CD14-positive monocyte (primary cell): ENCODE measurements at regions not wholly inside any gene's neighbourhood (a gene's known extent, or its start where the extent isn't known, plus 50 kb on each side); places are given as distances from the start of the nearest gene placed in this dataset.

Experiments
- DNase-seq, 3 donors: peaks; one replicate each; pipeline ENCODE4 v3.0.0-alpha.2; 2011 to 2022
- H2AFZ ChIP-seq: 2 replicates; pipeline ENCODE4 v1.6.0; 2012; ENCODE audit warnings: mild to moderate bottlenecking, low read depth, low read length, inconsistent platforms; ENCODE audit not compliant: insufficient read depth, poor library complexity, severe bottlenecking
- H3K27ac ChIP-seq, 2 donors: 1 replicate in 1 of 2; 2 replicates in 1 of 2; pipeline ENCODE4 v1.5.1; 2012 to 2013; ENCODE audit warnings: low read length in 2 of 2, control low read depth in 1 of 2, inconsistent platforms in 1 of 2, low read depth in 1 of 2, mild to moderate bottlenecking in 1 of 2
- H3K27me3 ChIP-seq, 2 donors: one replicate each; pipeline versions ENCODE4 v1.6.0 to v1.6.1; 2011 to 2013; ENCODE audit warnings: low read length in 2 of 2; ENCODE audit not compliant: control insufficient read depth in 2 of 2, insufficient read depth in 2 of 2
- H3K36me3 ChIP-seq, 2 donors: replicated peaks in 1 of 2; 1 replicate in 1 of 2; 2 replicates in 1 of 2; pipeline versions ENCODE4 v1.5.1 to v1.6.1; 2012 to 2013; ENCODE audit warnings: low read length in 2 of 2, control low read depth in 1 of 2, inconsistent platforms in 1 of 2, mild to moderate bottlenecking in 1 of 2; ENCODE audit not compliant: insufficient read depth in 2 of 2, control insufficient read depth in 1 of 2
- H3K4me1 ChIP-seq, 2 donors: 1 replicate in 1 of 2; 2 replicates in 1 of 2; pipeline versions ENCODE4 v1.5.1 to v1.6.1; 2012 to 2013; ENCODE audit warnings: low read length in 2 of 2, control low read depth in 1 of 2, inconsistent platforms in 1 of 2, mild to moderate bottlenecking in 1 of 2, moderate library complexity in 1 of 2; ENCODE audit not compliant: insufficient read depth in 2 of 2, control insufficient read depth in 1 of 2
- H3K4me2 ChIP-seq: replicated peaks from 2 replicates; pipeline ENCODE3; 2012; ENCODE audit warnings: low read length, moderate library complexity, mild to moderate bottlenecking; ENCODE audit not compliant: poor library complexity, severe bottlenecking; ENCODE audit errors: extremely low read depth
- H3K4me3 ChIP-seq, 3 experiments: fragments of 200-600 bp in 1 of 3; sonication (generic) in 1 of 3; replicated peaks in 1 of 3; 1 replicate in 2 of 3; 2 replicates in 1 of 3; pipeline ENCODE4 v1.5.1; 2011 to 2013; ENCODE audit warnings: low read length in 3 of 3, mild to moderate bottlenecking in 3 of 3, control low read depth in 2 of 3, low read depth in 2 of 3, inconsistent platforms in 1 of 3, moderate library complexity in 1 of 3
- H3K79me2 ChIP-seq: 2 replicates; pipeline ENCODE4 v1.6.0; 2012; ENCODE audit warnings: mild to moderate bottlenecking, control low read depth, inconsistent platforms, low read length, moderate library complexity; ENCODE audit not compliant: insufficient read depth
- H3K9ac ChIP-seq: 2 replicates; pipeline ENCODE4 v1.6.0; 2017; ENCODE audit warnings: low read length, mild to moderate bottlenecking; ENCODE audit not compliant: insufficient read depth, poor library complexity, severe bottlenecking
- H3K9me3 ChIP-seq, 2 donors: replicated peaks in 1 of 2; 1 replicate in 1 of 2; 2 replicates in 1 of 2; pipeline versions ENCODE4 v1.5.1 to v1.6.1; 2012 to 2013; ENCODE audit warnings: low read length in 2 of 2, control low read depth in 1 of 2; ENCODE audit not compliant: control insufficient read depth in 1 of 2, insufficient read depth in 1 of 2
- H4K20me1 ChIP-seq: 2 replicates; pipeline ENCODE4 v1.6.0; 2012; ENCODE audit warnings: mild to moderate bottlenecking, low read length, control low read depth, moderate library complexity; ENCODE audit not compliant: insufficient read depth
- H3K27ac Mint-ChIP-seq, 7 donors: one replicate each; pipeline ENCODE4 v1.8.0; 2020; ENCODE audit warnings: mild to moderate bottlenecking in 7 of 7, mixed read lengths in 7 of 7, moderate library complexity in 6 of 7, inconsistent platforms in 2 of 7
- H3K27me3 Mint-ChIP-seq, 3 donors: one replicate each; pipeline ENCODE4 v1.8.0; 2021 to 2022; ENCODE audit warnings: low read depth in 3 of 3, mild to moderate bottlenecking in 3 of 3, mixed read lengths in 3 of 3, moderate library complexity in 3 of 3, inconsistent platforms in 1 of 3
- H3K36me3 Mint-ChIP-seq, 2 donors: one replicate each; pipeline ENCODE4 v1.8.0; 2020; ENCODE audit warnings: mixed read lengths in 2 of 2, inconsistent platforms in 1 of 2, mild to moderate bottlenecking in 1 of 2
- H3K4me1 Mint-ChIP-seq: one replicate; pipeline ENCODE4 v1.8.0; 2020; ENCODE audit warnings: mild to moderate bottlenecking, mixed read lengths
- H3K4me3 Mint-ChIP-seq, 2 donors: one replicate each; pipeline ENCODE4 v1.8.0; 2020; ENCODE audit warnings: mild to moderate bottlenecking in 2 of 2, mixed read lengths in 2 of 2, moderate library complexity in 1 of 2
- H3K9me3 Mint-ChIP-seq, 7 donors: one replicate each; pipeline ENCODE4 v1.8.0; 2020 to 2022; ENCODE audit warnings: mixed read lengths in 7 of 7, mild to moderate bottlenecking in 6 of 7, moderate library complexity in 6 of 7, inconsistent platforms in 2 of 7
- WGBS: methylation state at CpG from one replicate; pipeline ENCODE4 v1.1.5; 2013; ENCODE audit warnings: missing lambda C conversion rate; ENCODE audit not compliant: insufficient coverage; 5-methylcytosine and 5-hydroxymethylcytosine counted together
- intact Hi-C, 2 donors: fragments of 100-400 bp; cut with micrococcal nuclease; formaldehyde crosslinking; loops; one replicate each; pipeline versions ENCODE4 v1.15.0 to v1.15.1; 2023
- TF ChIP-seq, protein P1 (sequence below): fragments of 200-600 bp; IDR thresholded peaks from one replicate; pipeline ENCODE4 v1.8.0; 2022; ENCODE audit warnings: antibody characterized with exemption, mild to moderate bottlenecking

DNA sequence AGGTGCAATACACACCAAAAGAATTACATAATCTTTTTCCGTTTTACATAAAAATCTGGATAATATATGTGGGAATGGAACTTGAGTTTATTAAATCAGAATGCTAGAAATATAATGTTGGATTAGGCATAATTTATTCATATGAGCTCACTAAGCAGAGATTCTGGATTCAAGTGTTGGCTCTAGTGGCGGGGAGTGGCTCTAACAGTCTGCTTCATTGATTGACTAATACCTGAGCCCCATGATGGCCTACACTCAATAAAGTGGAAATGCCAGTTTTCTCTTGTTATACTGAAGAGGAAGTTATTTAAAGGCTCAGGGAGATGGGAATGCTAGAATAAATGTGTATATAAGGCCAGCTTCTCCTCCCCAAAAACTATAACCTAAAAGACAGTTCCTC is 285.5 kb upstream of the MOCS1 start:
- H3K9me3 ChIP-seq, result no peaks in the 10 kb centered on the region
- 100% methylated on average over 1 of the region's 2 CpGs for WGBS

DNA sequence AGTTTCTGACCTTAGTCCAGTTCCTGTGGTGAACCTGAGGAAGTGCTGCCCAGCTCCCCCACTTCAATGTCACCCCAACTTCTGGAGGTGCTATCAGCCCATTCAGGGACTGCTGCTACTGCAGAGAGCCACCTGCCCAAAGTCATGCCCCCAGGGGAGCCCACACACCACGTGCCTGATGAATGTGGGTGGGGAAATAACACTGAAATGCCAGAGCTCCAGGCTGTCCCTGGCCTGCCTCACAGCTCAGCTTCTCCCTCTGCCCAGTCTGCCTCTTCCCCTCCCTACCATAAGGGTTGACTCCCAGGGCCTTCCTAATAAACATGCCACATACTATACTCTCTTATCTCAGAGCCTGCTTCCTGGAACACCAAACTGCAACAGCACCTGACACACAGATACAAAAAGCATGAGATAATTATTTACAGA is 276.4 kb upstream of the MOCS1 start:
- no peak overlapping the region for H3K4me2 ChIP-seq
- Mint-ChIP-seq H3K27me3 (peaks cover 0 to 3% (median 3%) of the 10 kb centered on the region in 3 donors), H3K4me1 (no peaks in the 10 kb centered on the region), H3K4me3 (no peak overlapping the region), H3K9me3 (peaks cover 3 to 12% (median 5%) of the 10 kb centered on the region in 7 donors), H3K36me3 (no peaks in the 10 kb centered on the region), H3K27ac (no peak overlapping the region)
- WGBS, result 29% methylated on average over 1 of the region's 1 CpG
- H3K79me2 ChIP-seq, result no peaks in the 10 kb centered on the region
- intact Hi-C loops, result no loop called here
- no peak overlapping the region for H3K4me3 ChIP-seq
- H3K4me1 ChIP-seq, result no peaks in the 10 kb centered on the region
- H3K9ac ChIP-seq, result no peak overlapping the region
- no peaks in the 10 kb centered on the region for H3K27me3 ChIP-seq
- no peak for DNase-seq
- TF ChIP-seq, protein P1, sequence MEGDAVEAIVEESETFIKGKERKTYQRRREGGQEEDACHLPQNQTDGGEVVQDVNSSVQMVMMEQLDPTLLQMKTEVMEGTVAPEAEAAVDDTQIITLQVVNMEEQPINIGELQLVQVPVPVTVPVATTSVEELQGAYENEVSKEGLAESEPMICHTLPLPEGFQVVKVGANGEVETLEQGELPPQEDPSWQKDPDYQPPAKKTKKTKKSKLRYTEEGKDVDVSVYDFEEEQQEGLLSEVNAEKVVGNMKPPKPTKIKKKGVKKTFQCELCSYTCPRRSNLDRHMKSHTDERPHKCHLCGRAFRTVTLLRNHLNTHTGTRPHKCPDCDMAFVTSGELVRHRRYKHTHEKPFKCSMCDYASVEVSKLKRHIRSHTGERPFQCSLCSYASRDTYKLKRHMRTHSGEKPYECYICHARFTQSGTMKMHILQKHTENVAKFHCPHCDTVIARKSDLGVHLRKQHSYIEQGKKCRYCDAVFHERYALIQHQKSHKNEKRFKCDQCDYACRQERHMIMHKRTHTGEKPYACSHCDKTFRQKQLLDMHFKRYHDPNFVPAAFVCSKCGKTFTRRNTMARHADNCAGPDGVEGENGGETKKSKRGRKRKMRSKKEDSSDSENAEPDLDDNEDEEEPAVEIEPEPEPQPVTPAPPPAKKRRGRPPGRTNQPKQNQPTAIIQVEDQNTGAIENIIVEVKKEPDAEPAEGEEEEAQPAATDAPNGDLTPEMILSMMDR, result no peak
- no peak overlapping the region for H2AFZ ChIP-seq
- H3K27ac ChIP-seq, result no peak overlapping the region
- H3K36me3 ChIP-seq, result no peaks in the 10 kb centered on the region
- peaks cover 5 to 9% of the 10 kb centered on the region in 2 donors for H3K9me3 ChIP-seq
- no peaks in the 10 kb centered on the region for H4K20me1 ChIP-seq

More for the DNA sequence above, 285.5 kb upstream of the MOCS1 start:
- no peaks in the 10 kb centered on the region for H3K4me1 Mint-ChIP-seq
- Histone ChIP-seq H4K20me1 (no peaks in the 10 kb centered on the region), H3K9ac (no peak overlapping the region), H3K27ac (no peak overlapping the region), H3K4me1 (no peaks in the 10 kb centered on the region), H2AFZ (no peak overlapping the region), H3K79me2 (no peaks in the 10 kb centered on the region), H3K36me3 (no peaks in the 10 kb centered on the region), H3K4me3 (no peak overlapping the region), H3K4me2 (no peak overlapping the region), H3K27me3 (no peaks in the 10 kb centered on the region)
- H3K27ac Mint-ChIP-seq, result no peak overlapping the region
- no peak overlapping the region for H3K4me3 Mint-ChIP-seq
- intact Hi-C loops, result no loop called here
- peaks cover 0 to 4% (median 2%) of the 10 kb centered on the region in 3 donors for H3K27me3 Mint-ChIP-seq
- TF ChIP-seq, protein P1, result no peak
- H3K9me3 Mint-ChIP-seq, result peaks cover 0 to 5% (median 2%) of the 10 kb centered on the region in 7 donors
- DNase-seq, result no peak
- no peaks in the 10 kb centered on the region for H3K36me3 Mint-ChIP-seq
